Neural crest cell (in vitro differentiated cells): ENCODE measurements at regions not wholly inside any gene's neighbourhood (a gene's known extent, or its start where the extent isn't known, plus 50 kb on each side); places are given as distances from the start of the nearest gene placed in this dataset.

ENCODE experiments used
- DNase-seq: peaks from one replicate; pipeline ENCODE4 v3.0.0; 2021; ENCODE audit warnings: low read depth, mixed read lengths, low spot score
- H3K27ac Mint-ChIP-seq: one replicate; pipeline ENCODE4 v1.8.0; 2021; ENCODE audit warnings: mild to moderate bottlenecking, mixed read lengths; ENCODE audit not compliant: unreplicated experiment
- H3K27me3 Mint-ChIP-seq: 2 replicates; pipeline ENCODE4 v1.8.0; 2021; ENCODE audit warnings: low read depth, mild to moderate bottlenecking, mixed read lengths
- H3K36me3 Mint-ChIP-seq: 2 replicates; pipeline ENCODE4 v1.8.0; 2021; ENCODE audit warnings: low read depth, mild to moderate bottlenecking, mixed read lengths
- H3K4me1 Mint-ChIP-seq: 2 replicates; pipeline ENCODE4 v1.8.0; 2021; ENCODE audit warnings: mixed read lengths
- H3K4me3 Mint-ChIP-seq: one replicate; pipeline ENCODE4 v1.8.0; 2021; ENCODE audit warnings: mild to moderate bottlenecking, mixed read lengths
- H3K9me3 Mint-ChIP-seq: 2 replicates; pipeline ENCODE4 v1.8.0; 2021; ENCODE audit warnings: mixed read lengths
- CTCF ChIP-seq: fragments of 200-600 bp; sonication (generic); conservative IDR thresholded peaks from 2 replicates; pipeline ENCODE4 v1.5.0; 2021; ENCODE audit warnings: antibody characterized with exemption, mild to moderate bottlenecking

GRCh38 chr20:63105211-63106107, 98.7 kb upstream of the BHLHE23 start:
- peaks cover 11% of the 10 kb centered on the region for H3K9me3 Mint-ChIP-seq
- H3K4me1 Mint-ChIP-seq: peaks cover 6% of the 10 kb centered on the region
- H3K4me3 Mint-ChIP-seq: no peak overlapping the region
- H3K27me3 Mint-ChIP-seq: peaks cover 36% of the 10 kb centered on the region
- no peaks in the 10 kb centered on the region for H3K36me3 Mint-ChIP-seq
- DNase-seq: no peak
- TF ChIP-seq CTCF: no peak
- H3K27ac Mint-ChIP-seq: no peak overlapping the region

GRCh38 chr20:63104312-63105181, 97.8 kb upstream of the BHLHE23 start:
- Mint-ChIP-seq H3K27ac (no peak overlapping the region), H3K4me1 (peaks cover 6% of the 10 kb centered on the region), H3K9me3 (peaks cover 8% of the 10 kb centered on the region), H3K36me3 (no peaks in the 10 kb centered on the region), H3K27me3 (peaks cover 27% of the 10 kb centered on the region), H3K4me3 (peak overlapping the region; percentile 44)
- no peak for TF ChIP-seq CTCF
- no peak for DNase-seq

- Mint-ChIP-seq H3K27me3 (peaks cover 18% of the 10 kb centered on the region), H3K4me3 (peak overlapping the region; percentile 44), H3K9me3 (peaks cover 3% of the 10 kb centered on the region), H3K4me1 (peaks cover 6% of the 10 kb centered on the region), H3K27ac (no peak overlapping the region), H3K36me3 (no peaks in the 10 kb centered on the region)
- TF ChIP-seq CTCF: no peak
- no peak for DNase-seq
Observed at GRCh38 chr20:63103402-63104311, 96.9 kb upstream of the BHLHE23 start.

- no peak overlapping the region for H3K27ac Mint-ChIP-seq
- H3K4me1 Mint-ChIP-seq: peaks cover 6% of the 10 kb centered on the region
- peak overlapping the region; percentile 34 for H3K4me3 Mint-ChIP-seq
- TF ChIP-seq CTCF: no peak
- no peak for DNase-seq
- no peaks in the 10 kb centered on the region for H3K9me3 Mint-ChIP-seq
- H3K36me3 Mint-ChIP-seq: no peaks in the 10 kb centered on the region
- H3K27me3 Mint-ChIP-seq: peaks cover 13% of the 10 kb centered on the region
Observed at GRCh38 chr20:63102721-63103375, 96.1 kb upstream of the BHLHE23 start.
